ENCODE measurements at regions not wholly inside any gene's neighbourhood (a gene's known extent, or its start where the extent isn't known, plus 50 kb on each side); places are given as distances from the start of the nearest gene placed in this dataset.
"Not testable (repeated sequence)": the region's sequence is repeated elsewhere in the genome, so short reads cannot be mapped to it uniquely, and the experiment has no call there.

DNA sequence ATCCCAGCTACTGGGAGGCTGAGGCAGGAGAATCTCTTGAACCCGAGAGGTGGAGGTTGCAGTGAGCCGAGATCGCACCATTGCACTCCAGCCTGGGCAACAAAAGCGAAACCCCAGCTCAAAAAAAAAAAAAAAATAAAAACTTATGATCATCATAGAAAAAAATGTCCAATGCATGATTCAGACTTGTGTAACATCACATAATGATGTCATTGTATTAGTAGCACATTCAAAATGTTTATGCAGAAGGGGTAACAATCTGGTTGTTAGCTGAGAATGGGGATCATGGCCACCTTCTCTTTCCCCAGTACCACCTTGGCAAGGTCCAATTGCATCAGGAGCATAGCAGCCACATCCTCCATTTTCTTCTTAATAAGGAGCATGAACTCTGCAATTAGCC lies 137.6 kb upstream of the MARCKS start:
- no peaks in the 10 kb centered on the region for H3K9me3 Mint-ChIP-seq
- peaks cover 10% of the 10 kb centered on the region for H3K27me3 Mint-ChIP-seq
- no peak overlapping the region for H3K4me3 Mint-ChIP-seq
- no peaks in the 10 kb centered on the region for H3K4me1 Mint-ChIP-seq
- H3K36me3 Mint-ChIP-seq (ENCODE audit: insufficient read depth) = no peaks in the 10 kb centered on the region
- DNase-seq (ENCODE audit: low spot score in 2 of 2) (no peak), ATAC-seq (replicated peaks; ENCODE audit: extremely low read depth, poor library complexity, severe bottlenecking) (no peak)
- H3K27ac Mint-ChIP-seq (ENCODE audit: low read depth) = no peak overlapping the region

DNA sequence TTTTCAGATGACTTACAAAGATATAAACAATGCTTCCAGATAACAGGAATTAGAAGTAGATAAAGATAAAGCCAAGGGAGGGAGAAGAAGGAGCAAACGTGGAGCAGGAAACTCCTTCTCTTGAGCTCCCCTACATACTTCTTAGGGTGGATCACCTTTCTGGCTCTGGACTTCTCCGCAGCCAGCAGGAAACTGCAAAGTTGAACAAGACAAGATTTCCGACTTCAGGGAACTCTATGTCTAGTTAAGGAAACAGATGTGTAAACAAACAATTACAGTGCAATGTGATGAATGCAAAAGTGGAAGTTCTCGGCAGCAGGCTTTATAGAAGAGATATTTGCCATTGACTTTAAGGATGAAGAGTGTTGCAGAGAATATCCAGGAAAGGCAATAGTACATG lies 134.0 kb upstream of the MARCKS start:
- no peaks in the 10 kb centered on the region for H3K9me3 Mint-ChIP-seq
- peaks cover 2% of the 10 kb centered on the region for H3K36me3 Mint-ChIP-seq (ENCODE audit: insufficient read depth)
- no peaks in the 10 kb centered on the region for H3K4me1 Mint-ChIP-seq
- H3K4me3 Mint-ChIP-seq = no peak overlapping the region
- no peak for ATAC-seq (replicated peaks; ENCODE audit: extremely low read depth, poor library complexity, severe bottlenecking)
- DNase-seq (ENCODE audit: low spot score in 2 of 2) = no peak
- H3K27ac Mint-ChIP-seq (ENCODE audit: low read depth) = no peak overlapping the region
- H3K27me3 Mint-ChIP-seq = peaks cover 10% of the 10 kb centered on the region

DNA sequence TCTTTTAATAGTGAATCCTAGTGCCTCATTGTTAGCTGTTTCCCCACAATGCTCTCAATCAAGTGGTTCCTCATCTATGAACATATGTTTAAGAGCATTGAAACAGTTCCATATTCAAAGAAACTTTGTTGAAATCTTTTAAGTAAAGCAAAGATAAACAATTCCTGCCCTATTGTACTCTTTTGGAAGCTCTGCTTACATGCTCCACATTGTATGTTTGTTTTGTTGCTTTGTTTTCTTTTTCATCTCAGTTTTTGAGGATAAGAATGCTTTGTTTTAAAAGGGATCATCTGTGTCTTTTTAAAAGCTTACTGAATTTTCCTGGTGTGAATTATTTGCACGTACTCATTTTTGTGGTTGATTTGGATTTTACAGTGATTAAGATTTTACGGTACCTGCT lies 132.2 kb upstream of the MARCKS start:
- H3K27ac Mint-ChIP-seq (ENCODE audit: low read depth); ATAC-seq (replicated peaks; ENCODE audit: extremely low read depth, poor library complexity, severe bottlenecking); H3K9me3 Mint-ChIP-seq; DNase-seq (ENCODE audit: low spot score in 2 of 2); H3K4me1 Mint-ChIP-seq; H3K27me3 Mint-ChIP-seq; H3K4me3 Mint-ChIP-seq; H3K36me3 Mint-ChIP-seq (ENCODE audit: insufficient read depth): not testable (repeated sequence)

DNA sequence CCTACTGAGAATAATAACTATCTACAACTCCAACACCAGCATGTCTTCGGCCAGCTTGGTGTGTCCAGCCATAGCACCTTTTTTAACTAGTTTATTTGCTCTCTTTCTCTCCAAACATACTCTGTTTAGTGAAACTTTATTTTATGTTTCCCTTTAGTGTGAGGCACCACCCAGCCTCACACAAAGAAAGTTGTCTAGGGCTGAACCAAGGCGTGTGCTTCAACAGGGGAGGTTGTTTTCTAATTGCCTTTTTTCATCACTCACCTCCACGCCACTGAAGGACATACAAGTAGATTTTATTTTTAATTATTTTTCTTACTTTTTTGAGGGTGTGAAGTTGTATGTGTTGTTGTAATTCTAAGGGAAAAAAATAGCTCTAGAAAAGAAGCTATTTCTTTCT lies 125.6 kb upstream of the MARCKS start:
- Mint-ChIP-seq H3K36me3 (ENCODE audit: insufficient read depth) (no peaks in the 10 kb centered on the region), H3K4me1 (no peaks in the 10 kb centered on the region), H3K9me3 (no peaks in the 10 kb centered on the region), H3K27me3 (no peaks in the 10 kb centered on the region), H3K27ac (ENCODE audit: low read depth) (no peak overlapping the region), H3K4me3 (no peak overlapping the region)
- ATAC-seq (replicated peaks; ENCODE audit: extremely low read depth, poor library complexity, severe bottlenecking) = no peak
- no peak for DNase-seq (ENCODE audit: low spot score in 2 of 2)

DNA sequence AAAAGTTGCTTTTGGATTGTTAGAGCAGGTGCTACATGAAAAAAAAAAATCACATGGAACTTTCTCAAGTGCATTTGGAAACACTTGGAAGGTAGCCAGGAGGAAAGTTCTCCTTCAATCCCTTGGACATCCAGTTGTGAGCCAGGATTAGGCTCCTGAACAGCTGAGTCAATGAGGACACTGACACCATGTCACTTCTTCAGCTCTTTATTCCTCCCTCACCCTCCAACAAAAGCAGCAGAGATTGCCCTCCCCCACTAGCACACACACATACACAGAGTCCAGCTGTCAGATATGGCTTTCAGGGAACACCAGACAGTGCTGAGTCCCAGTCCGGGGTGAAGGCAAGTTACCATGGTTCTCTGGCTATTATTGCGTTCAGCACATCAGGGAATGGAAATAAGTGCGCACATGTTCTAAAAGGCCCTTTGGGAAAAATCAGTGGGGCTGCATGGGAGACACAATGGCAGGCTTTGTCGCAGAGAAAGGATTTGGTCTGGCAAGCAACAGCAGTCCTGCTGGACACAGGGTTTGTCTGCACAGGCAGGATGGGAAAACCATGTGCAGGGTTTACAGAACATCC lies 124.7 kb upstream of the MARCKS start:
- Mint-ChIP-seq H3K4me1 (no peaks in the 10 kb centered on the region), H3K27ac (ENCODE audit: low read depth) (no peak overlapping the region), H3K27me3 (no peaks in the 10 kb centered on the region), H3K9me3 (no peaks in the 10 kb centered on the region), H3K4me3 (no peak overlapping the region), H3K36me3 (ENCODE audit: insufficient read depth) (no peaks in the 10 kb centered on the region)
- no peak for ATAC-seq (replicated peaks; ENCODE audit: extremely low read depth, poor library complexity, severe bottlenecking)
- DNase-seq (ENCODE audit: low spot score in 2 of 2) = no peak

DNA sequence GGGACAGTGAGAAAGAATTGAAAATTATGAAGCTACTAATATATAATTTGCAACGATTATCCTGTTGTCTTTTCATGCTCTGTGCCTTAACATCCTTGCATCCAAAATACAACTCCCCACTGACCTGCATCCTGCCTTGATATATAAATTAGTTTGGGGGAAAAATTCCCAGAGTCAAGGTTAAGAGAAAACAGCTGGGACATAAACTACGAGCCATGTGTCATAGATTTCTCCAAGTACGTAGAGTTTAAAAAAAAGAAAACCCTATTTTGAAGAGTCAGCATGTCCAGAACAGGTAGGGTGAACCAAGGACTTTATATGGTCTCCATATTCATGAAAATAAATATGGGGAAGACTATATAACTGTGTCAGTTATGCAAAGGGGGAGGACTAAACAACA lies 123.8 kb upstream of the MARCKS start:
- H3K4me1 Mint-ChIP-seq = no peaks in the 10 kb centered on the region

DNA sequence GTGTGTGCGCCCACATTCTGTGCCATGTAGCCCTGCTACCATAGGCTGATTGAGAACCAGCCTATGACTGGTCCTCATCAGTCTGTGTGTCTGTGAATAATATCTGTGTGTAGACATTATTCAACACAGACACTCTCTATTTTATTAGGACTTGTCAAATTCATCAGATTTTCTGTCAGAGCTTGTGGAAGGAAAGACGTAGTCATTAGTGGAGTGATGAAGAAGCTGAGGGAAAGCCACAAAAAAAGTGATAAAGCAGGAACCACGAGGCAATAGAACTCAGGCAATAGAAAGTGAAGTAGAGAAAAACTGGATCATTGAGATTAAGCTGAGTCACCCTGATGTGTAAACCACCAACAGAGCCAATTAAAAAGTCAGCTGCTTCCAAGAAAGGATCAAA lies 122.2 kb upstream of the MARCKS start:
- Mint-ChIP-seq H3K36me3 (ENCODE audit: insufficient read depth) (no peaks in the 10 kb centered on the region), H3K9me3 (no peaks in the 10 kb centered on the region), H3K27me3 (no peaks in the 10 kb centered on the region), H3K4me3 (no peak overlapping the region), H3K4me1 (no peaks in the 10 kb centered on the region), H3K27ac (ENCODE audit: low read depth) (no peak overlapping the region)
- DNase-seq (ENCODE audit: low spot score in 2 of 2) = no peak
- ATAC-seq (replicated peaks; ENCODE audit: extremely low read depth, poor library complexity, severe bottlenecking) = no peak

More for the DNA sequence above, 123.8 kb upstream of the MARCKS start:
- no peak overlapping the region for H3K27ac Mint-ChIP-seq (ENCODE audit: low read depth)
- H3K27me3 Mint-ChIP-seq = no peaks in the 10 kb centered on the region
- H3K4me3 Mint-ChIP-seq = no peak overlapping the region
- no peaks in the 10 kb centered on the region for H3K9me3 Mint-ChIP-seq
- H3K36me3 Mint-ChIP-seq (ENCODE audit: insufficient read depth) = no peaks in the 10 kb centered on the region
- ATAC-seq (replicated peaks; ENCODE audit: extremely low read depth, poor library complexity, severe bottlenecking) = no peak
- DNase-seq (ENCODE audit: low spot score in 2 of 2) = no peak

DNA sequence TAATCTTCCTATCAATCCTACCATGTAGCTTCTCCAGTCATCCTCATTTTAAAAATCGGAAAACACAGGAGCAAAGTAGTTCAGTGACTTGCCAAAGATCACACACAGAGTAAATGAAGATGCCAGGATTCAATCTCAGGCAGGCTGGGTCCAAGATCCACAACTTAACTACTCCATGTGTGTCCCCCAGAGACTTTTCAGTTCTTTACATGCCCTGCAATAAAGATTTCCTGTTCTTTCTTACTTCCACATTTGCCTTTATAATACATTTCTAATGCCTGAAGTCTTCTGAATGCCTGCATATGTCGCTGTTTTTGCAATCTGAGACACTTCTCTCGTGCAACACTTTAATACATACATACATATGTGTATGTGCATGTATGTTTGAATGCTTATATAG lies 121.7 kb upstream of the MARCKS start:
- no peaks in the 10 kb centered on the region for H3K9me3 Mint-ChIP-seq
- H3K27ac Mint-ChIP-seq (ENCODE audit: low read depth) = no peak overlapping the region
- H3K4me3 Mint-ChIP-seq = no peak overlapping the region
- no peaks in the 10 kb centered on the region for H3K36me3 Mint-ChIP-seq (ENCODE audit: insufficient read depth)
- DNase-seq (ENCODE audit: low spot score in 2 of 2) (no peak), ATAC-seq (replicated peaks; ENCODE audit: extremely low read depth, poor library complexity, severe bottlenecking) (no peak)
- no peaks in the 10 kb centered on the region for H3K27me3 Mint-ChIP-seq
- no peaks in the 10 kb centered on the region for H3K4me1 Mint-ChIP-seq

DNA sequence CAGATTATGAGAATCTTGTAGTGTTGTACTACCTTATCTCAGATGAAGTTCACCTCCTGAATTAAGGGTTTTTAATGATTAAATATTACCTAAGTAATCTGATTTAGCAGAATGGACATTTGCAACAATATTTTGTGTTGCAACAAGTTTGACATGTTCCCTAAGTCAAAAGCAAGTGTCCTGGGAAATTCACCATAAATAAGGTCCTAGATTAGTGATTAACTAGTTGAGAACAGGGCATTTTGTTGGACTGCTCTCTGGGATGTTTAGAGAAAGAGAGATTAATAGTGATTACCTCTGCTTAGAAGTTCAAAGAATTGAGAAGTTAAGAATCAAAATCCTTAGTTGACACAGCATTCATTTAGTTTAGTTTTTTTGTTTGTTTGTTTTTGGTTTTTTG lies 120.2 kb upstream of the MARCKS start:
- Mint-ChIP-seq H3K9me3 (no peaks in the 10 kb centered on the region), H3K4me3 (no peak overlapping the region), H3K27me3 (no peaks in the 10 kb centered on the region), H3K27ac (ENCODE audit: low read depth) (no peak overlapping the region), H3K4me1 (no peaks in the 10 kb centered on the region), H3K36me3 (ENCODE audit: insufficient read depth) (no peaks in the 10 kb centered on the region)
- ATAC-seq (replicated peaks; ENCODE audit: extremely low read depth, poor library complexity, severe bottlenecking) (no peak), DNase-seq (ENCODE audit: low spot score in 2 of 2) (no peak)

DNA sequence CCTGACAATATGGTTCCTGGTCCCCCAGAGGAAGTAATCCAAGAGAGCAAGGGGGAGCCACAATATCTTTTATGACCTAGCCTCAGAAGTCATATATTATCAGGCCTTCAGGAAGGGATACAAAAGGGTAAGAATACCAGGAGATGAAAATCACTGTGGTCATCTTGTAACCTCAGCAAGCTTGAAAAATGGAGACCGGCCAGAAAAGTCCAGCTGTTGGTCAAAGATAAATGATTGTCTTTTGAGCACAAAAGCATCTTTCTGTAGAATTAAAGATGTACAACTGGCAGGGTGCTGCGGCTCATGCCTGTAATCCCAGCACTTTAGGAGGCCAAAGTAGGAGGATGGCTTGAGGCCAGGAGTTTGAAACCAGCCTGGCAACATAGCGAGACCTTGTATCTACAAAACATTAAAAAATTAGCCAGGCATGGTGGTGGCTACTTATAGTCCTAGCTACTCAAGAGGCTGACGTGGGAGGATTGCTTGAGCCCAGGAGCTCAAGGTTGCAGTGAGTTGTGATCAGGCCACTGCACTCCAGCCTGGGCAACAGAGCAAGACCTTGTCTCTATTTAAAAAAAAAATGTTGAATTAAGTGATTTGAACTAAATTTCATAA lies 118.0 kb upstream of the MARCKS start:
- DNase-seq (ENCODE audit: low spot score in 2 of 2) (no peak), ATAC-seq (replicated peaks; ENCODE audit: extremely low read depth, poor library complexity, severe bottlenecking) (no peak)
- no peak overlapping the region for H3K4me3 Mint-ChIP-seq
- no peaks in the 10 kb centered on the region for H3K9me3 Mint-ChIP-seq
- H3K27ac Mint-ChIP-seq (ENCODE audit: low read depth) = no peak overlapping the region
- no peaks in the 10 kb centered on the region for H3K27me3 Mint-ChIP-seq
- H3K36me3 Mint-ChIP-seq (ENCODE audit: insufficient read depth) = no peaks in the 10 kb centered on the region
- no peaks in the 10 kb centered on the region for H3K4me1 Mint-ChIP-seq

DNA sequence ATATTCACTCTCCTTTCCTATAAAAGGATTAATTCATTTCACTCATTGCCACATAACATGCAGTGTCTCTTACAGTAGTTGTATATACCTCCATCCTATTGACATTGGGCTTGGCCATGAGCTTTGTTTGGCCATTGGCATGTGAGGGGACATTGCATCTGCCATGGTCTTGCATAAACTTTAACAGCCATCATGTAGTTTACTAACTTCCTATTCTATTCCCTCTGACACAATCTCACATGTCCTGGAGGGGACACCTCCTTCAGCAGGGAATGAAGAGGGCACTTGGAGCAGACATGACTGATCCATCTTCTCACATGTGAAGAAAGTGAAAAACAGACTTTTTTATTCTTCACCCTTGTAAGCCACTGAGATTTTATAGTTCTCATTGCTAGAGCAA lies 115.5 kb upstream of the MARCKS start:
- Mint-ChIP-seq H3K27ac (ENCODE audit: low read depth) (no peak overlapping the region), H3K4me1 (no peaks in the 10 kb centered on the region), H3K27me3 (no peaks in the 10 kb centered on the region), H3K4me3 (no peak overlapping the region), H3K9me3 (no peaks in the 10 kb centered on the region), H3K36me3 (ENCODE audit: insufficient read depth) (no peaks in the 10 kb centered on the region)
- ATAC-seq (replicated peaks; ENCODE audit: extremely low read depth, poor library complexity, severe bottlenecking) = no peak
- DNase-seq (ENCODE audit: low spot score in 2 of 2) = no peak

DNA sequence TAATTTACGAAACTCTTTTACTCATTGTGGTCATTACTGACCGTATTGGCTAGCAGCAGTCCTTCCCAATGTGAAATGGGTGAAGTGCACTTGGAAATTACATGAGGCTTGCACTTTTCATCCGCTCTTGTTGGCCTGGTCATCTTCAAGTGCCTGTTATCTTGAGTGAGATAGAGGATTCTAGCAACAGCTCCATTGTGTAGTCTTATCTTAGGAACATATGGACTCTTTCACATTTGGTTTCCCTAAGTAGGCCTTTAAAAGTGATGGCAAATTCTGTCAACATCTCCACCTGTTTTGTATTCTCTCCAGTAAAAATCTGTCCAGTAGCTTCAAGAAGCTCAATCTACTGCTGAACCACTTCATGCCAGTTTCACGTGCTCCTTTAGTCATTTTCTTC lies 114.8 kb upstream of the MARCKS start:
- no peak for DNase-seq (ENCODE audit: low spot score in 2 of 2)
- ATAC-seq (replicated peaks; ENCODE audit: extremely low read depth, poor library complexity, severe bottlenecking) = no peak
- Mint-ChIP-seq H3K27ac (ENCODE audit: low read depth) (no peak overlapping the region), H3K4me3 (no peak overlapping the region), H3K9me3 (no peaks in the 10 kb centered on the region), H3K27me3 (no peaks in the 10 kb centered on the region), H3K4me1 (no peaks in the 10 kb centered on the region), H3K36me3 (ENCODE audit: insufficient read depth) (no peaks in the 10 kb centered on the region)

DNA sequence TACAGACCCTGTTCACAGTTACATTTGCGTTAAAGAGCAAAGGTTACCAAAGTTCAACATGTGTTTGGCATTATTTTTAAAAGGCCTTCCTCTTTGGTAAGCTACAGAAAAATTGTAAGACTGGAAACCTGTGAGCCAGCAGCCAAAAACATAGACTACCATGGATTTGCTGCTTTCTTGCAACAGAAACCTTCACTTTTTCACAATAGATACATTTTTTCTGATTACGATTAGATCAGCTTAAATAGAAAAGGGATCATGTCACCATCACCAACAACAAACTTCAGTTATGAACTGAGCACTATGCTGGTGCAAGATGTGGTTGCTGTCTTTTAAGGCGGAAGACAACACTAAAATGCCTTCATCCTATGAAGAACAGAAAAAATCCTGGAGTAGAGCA lies 112.3 kb upstream of the MARCKS start:
- no peak for ATAC-seq (replicated peaks; ENCODE audit: extremely low read depth, poor library complexity, severe bottlenecking)
- Mint-ChIP-seq H3K27me3 (no peaks in the 10 kb centered on the region), H3K9me3 (no peaks in the 10 kb centered on the region), H3K36me3 (ENCODE audit: insufficient read depth) (no peaks in the 10 kb centered on the region), H3K4me3 (no peak overlapping the region), H3K27ac (ENCODE audit: low read depth) (no peak overlapping the region), H3K4me1 (no peaks in the 10 kb centered on the region)
- DNase-seq (ENCODE audit: low spot score in 2 of 2) = no peak

All from central memory CD8-positive, alpha-beta T cell (primary cell).